ENCODE measurements at regions not wholly inside any gene's neighbourhood (a gene's known extent, or its start where the extent isn't known, plus 50 kb on each side); places are given as distances from the start of the nearest gene placed in this dataset.

- Histone ChIP-seq H3K36me3 (ENCODE audit: control insufficient read depth in 1 of 2, insufficient read depth in 2 of 2, low read depth in 1 of 2, low read length in 2 of 2) (no peaks in the 10 kb centered on the region), H3K27me3 (ENCODE audit: control insufficient read depth in 1 of 2, insufficient read depth in 1 of 2, low read length in 2 of 2) (peaks cover 0 to 3% of the 10 kb centered on the region in 2 experiments), H2BK15ac (ENCODE audit: low read depth, poor library complexity, severe bottlenecking) (no peak overlapping the region), H3K23ac (ENCODE audit: low read length in 2 of 2) (no peak overlapping the region), H4K91ac (ENCODE audit: low read length) (no peak overlapping the region), H2AFZ (ENCODE audit: low read depth, low read length) (no peak overlapping the region), H3K4me1 (ENCODE audit: control insufficient read depth, insufficient read depth, low read depth, low read length) (no peaks in the 10 kb centered on the region), H3K9ac (ENCODE audit: low read length) (no peak overlapping the region), H3K79me1 (replicated peaks; ENCODE audit: low read length, poor library complexity, severe bottlenecking) (no peaks in the 10 kb centered on the region), H3K4ac (ENCODE audit: low read depth in 1 of 2, low read length in 2 of 2) (no peak overlapping the region), H3K9me3 (ENCODE audit: control insufficient read depth, low read length) (peaks cover 6% of the 10 kb centered on the region), H2AK5ac (ENCODE audit: low read length, severe bottlenecking) (no peak overlapping the region), H3K18ac (ENCODE audit: low read depth in 1 of 2, low read length in 2 of 2) (no peak overlapping the region), H3K14ac (ENCODE audit: low read length in 2 of 2) (no peak overlapping the region), H2BK5ac (ENCODE audit: low read depth, low read length, poor library complexity, severe bottlenecking) (no peak overlapping the region), H3K4me3 (ENCODE audit: insufficient read depth in 1 of 2, low read depth in 1 of 2, low read length in 2 of 2) (no peak overlapping the region), H3K4me2 (ENCODE audit: low read length, poor library complexity, severe bottlenecking) (no peak overlapping the region), H2BK12ac (ENCODE audit: low read length in 2 of 2) (no peak overlapping the region), H2BK120ac (ENCODE audit: low read depth, low read length) (no peak overlapping the region), H3K27ac (ENCODE audit: low read length, poor library complexity, severe bottlenecking) (no peak overlapping the region), H4K8ac (ENCODE audit: low read length) (no peak overlapping the region)
- 57% methylated on average over 7 of the region's 7 CpGs for WGBS
- no peak for DNase-seq
Observed at GRCh38 chr10:118488710-118489497, 106.5 kb downstream of the PRLHR start.

GRCh38 chr10:118485641-118486040, 109.8 kb downstream of the PRLHR start:
- DNase-seq: no peak
- 91% methylated on average over 8 of the region's 8 CpGs for WGBS
- H3K18ac ChIP-seq (ENCODE audit: low read depth in 1 of 2, low read length in 2 of 2): no peak overlapping the region

GRCh38 chr10:118484152-118484871, 111.1 kb downstream of the PRLHR start:
- no peaks in the 10 kb centered on the region for H3K79me1 ChIP-seq (replicated peaks; ENCODE audit: low read length, poor library complexity, severe bottlenecking)
- no peak overlapping the region for H3K14ac ChIP-seq (ENCODE audit: low read length in 2 of 2)

More at GRCh38 chr10:118485641-118486040, 109.8 kb downstream of the PRLHR start:
- H4K91ac ChIP-seq (ENCODE audit: low read length): no peak overlapping the region
- no peaks in the 10 kb centered on the region for H3K79me1 ChIP-seq (replicated peaks; ENCODE audit: low read length, poor library complexity, severe bottlenecking)
- no peak overlapping the region for H3K4me3 ChIP-seq (ENCODE audit: insufficient read depth in 1 of 2, low read depth in 1 of 2, low read length in 2 of 2)
- H3K27me3 ChIP-seq (ENCODE audit: control insufficient read depth in 1 of 2, insufficient read depth in 1 of 2, low read length in 2 of 2): peaks cover 0 to 3% of the 10 kb centered on the region in 2 experiments
- H3K4me2 ChIP-seq (ENCODE audit: low read length, poor library complexity, severe bottlenecking): no peak overlapping the region
- no peak overlapping the region for H3K23ac ChIP-seq (ENCODE audit: low read length in 2 of 2)
- H2BK5ac ChIP-seq (ENCODE audit: low read depth, low read length, poor library complexity, severe bottlenecking): no peak overlapping the region
- no peak overlapping the region for H3K4ac ChIP-seq (ENCODE audit: low read depth in 1 of 2, low read length in 2 of 2)
- no peak overlapping the region for H2BK15ac ChIP-seq (ENCODE audit: low read depth, poor library complexity, severe bottlenecking)
- no peak overlapping the region for H2AK5ac ChIP-seq (ENCODE audit: low read length, severe bottlenecking)
- H2AFZ ChIP-seq (ENCODE audit: low read depth, low read length): no peak overlapping the region
- no peak overlapping the region for H2BK12ac ChIP-seq (ENCODE audit: low read length in 2 of 2)
- no peaks in the 10 kb centered on the region for H3K4me1 ChIP-seq (ENCODE audit: control insufficient read depth, insufficient read depth, low read depth, low read length)
- no peak overlapping the region for H4K8ac ChIP-seq (ENCODE audit: low read length)
- H3K14ac ChIP-seq (ENCODE audit: low read length in 2 of 2): no peak overlapping the region
- H2BK120ac ChIP-seq (ENCODE audit: low read depth, low read length): no peak overlapping the region
- no peaks in the 10 kb centered on the region for H3K36me3 ChIP-seq (ENCODE audit: control insufficient read depth in 1 of 2, insufficient read depth in 2 of 2, low read depth in 1 of 2, low read length in 2 of 2)
- H3K9me3 ChIP-seq (ENCODE audit: control insufficient read depth, low read length): peaks cover 6% of the 10 kb centered on the region
- H3K27ac ChIP-seq (ENCODE audit: low read length, poor library complexity, severe bottlenecking): no peak overlapping the region
- no peak overlapping the region for H3K9ac ChIP-seq (ENCODE audit: low read length)

GRCh38 chr10:118483496-118483895, 112.0 kb downstream of the PRLHR start:
- Histone ChIP-seq H3K23ac (ENCODE audit: low read length in 2 of 2) (no peak overlapping the region), H3K27ac (ENCODE audit: low read length, poor library complexity, severe bottlenecking) (no peak overlapping the region), H3K27me3 (ENCODE audit: control insufficient read depth in 1 of 2, insufficient read depth in 1 of 2, low read length in 2 of 2) (peaks cover 0 to 3% of the 10 kb centered on the region in 2 experiments), H3K18ac (ENCODE audit: low read depth in 1 of 2, low read length in 2 of 2) (no peak overlapping the region), H2AK5ac (ENCODE audit: low read length, severe bottlenecking) (no peak overlapping the region), H3K9me3 (ENCODE audit: control insufficient read depth, low read length) (peaks cover 3% of the 10 kb centered on the region), H3K14ac (ENCODE audit: low read length in 2 of 2) (no peak overlapping the region), H3K36me3 (ENCODE audit: control insufficient read depth in 1 of 2, insufficient read depth in 2 of 2, low read depth in 1 of 2, low read length in 2 of 2) (no peaks in the 10 kb centered on the region), H2AFZ (ENCODE audit: low read depth, low read length) (no peak overlapping the region), H3K79me1 (replicated peaks; ENCODE audit: low read length, poor library complexity, severe bottlenecking) (no peaks in the 10 kb centered on the region), H3K4me1 (ENCODE audit: control insufficient read depth, insufficient read depth, low read depth, low read length) (no peaks in the 10 kb centered on the region), H4K91ac (ENCODE audit: low read length) (no peak overlapping the region), H4K8ac (ENCODE audit: low read length) (no peak overlapping the region), H2BK15ac (ENCODE audit: low read depth, poor library complexity, severe bottlenecking) (no peak overlapping the region), H3K4me3 (ENCODE audit: insufficient read depth in 1 of 2, low read depth in 1 of 2, low read length in 2 of 2) (no peak overlapping the region), H3K4me2 (ENCODE audit: low read length, poor library complexity, severe bottlenecking) (no peak overlapping the region), H3K9ac (ENCODE audit: low read length) (no peak overlapping the region), H3K4ac (ENCODE audit: low read depth in 1 of 2, low read length in 2 of 2) (no peak overlapping the region), H2BK12ac (ENCODE audit: low read length in 2 of 2) (no peak overlapping the region), H2BK5ac (ENCODE audit: low read depth, low read length, poor library complexity, severe bottlenecking) (no peak overlapping the region), H2BK120ac (ENCODE audit: low read depth, low read length) (no peak overlapping the region)
- no peak for DNase-seq
- WGBS: 71% methylated on average over 5 of the region's 6 CpGs

More at GRCh38 chr10:118484152-118484871, 111.1 kb downstream of the PRLHR start:
- Histone ChIP-seq H3K9me3 (ENCODE audit: control insufficient read depth, low read length) (peaks cover 6% of the 10 kb centered on the region), H2AK5ac (ENCODE audit: low read length, severe bottlenecking) (no peak overlapping the region), H3K4me3 (ENCODE audit: insufficient read depth in 1 of 2, low read depth in 1 of 2, low read length in 2 of 2) (no peak overlapping the region), H2BK15ac (ENCODE audit: low read depth, poor library complexity, severe bottlenecking) (no peak overlapping the region), H2AFZ (ENCODE audit: low read depth, low read length) (no peak overlapping the region), H3K9ac (ENCODE audit: low read length) (no peak overlapping the region), H3K4ac (ENCODE audit: low read depth in 1 of 2, low read length in 2 of 2) (no peak overlapping the region), H2BK120ac (ENCODE audit: low read depth, low read length) (no peak overlapping the region), H3K18ac (ENCODE audit: low read depth in 1 of 2, low read length in 2 of 2) (no peak overlapping the region), H2BK5ac (ENCODE audit: low read depth, low read length, poor library complexity, severe bottlenecking) (no peak overlapping the region), H3K4me1 (ENCODE audit: control insufficient read depth, insufficient read depth, low read depth, low read length) (no peaks in the 10 kb centered on the region), H3K27ac (ENCODE audit: low read length, poor library complexity, severe bottlenecking) (no peak overlapping the region), H3K27me3 (ENCODE audit: control insufficient read depth in 1 of 2, insufficient read depth in 1 of 2, low read length in 2 of 2) (peaks cover 0 to 3% of the 10 kb centered on the region in 2 experiments), H3K23ac (ENCODE audit: low read length in 2 of 2) (no peak overlapping the region), H4K8ac (ENCODE audit: low read length) (no peak overlapping the region), H3K4me2 (ENCODE audit: low read length, poor library complexity, severe bottlenecking) (no peak overlapping the region), H3K36me3 (ENCODE audit: control insufficient read depth in 1 of 2, insufficient read depth in 2 of 2, low read depth in 1 of 2, low read length in 2 of 2) (no peaks in the 10 kb centered on the region), H4K91ac (ENCODE audit: low read length) (no peak overlapping the region), H2BK12ac (ENCODE audit: low read length in 2 of 2) (no peak overlapping the region)
- DNase-seq: no peak
- 71% methylated on average over 4 of the region's 5 CpGs for WGBS
